Astrocyte of the spinal cord (primary cell): ENCODE measurements at regions not wholly inside any gene's neighbourhood (a gene's known extent, or its start where the extent isn't known, plus 50 kb on each side); places are given as distances from the start of the nearest gene placed in this dataset.
"Not testable (repeated sequence)": the region's sequence is repeated elsewhere in the genome, so short reads cannot be mapped to it uniquely, and the experiment has no call there.

Source experiments
- DNase-seq: peaks from one replicate; pipeline ENCODE4 v3.0.0; 2011; ENCODE audit warnings: low read depth, low spot score
- H3K4me3 ChIP-seq: 2 replicates; pipeline ENCODE4 v1.5.1; 2011; ENCODE audit warnings: low read depth, mild to moderate bottlenecking, low read length, moderate library complexity
- in situ Hi-C: cut with HindIII; loops from 2 replicates; pipeline ENCODE4 v1.10.0; 2017; ENCODE audit warnings: low sequenced_read_pairs
- TF ChIP-seq, protein P1 (sequence below): IDR thresholded peaks from 2 replicates; pipeline ENCODE4 v1.5.1; 2012; ENCODE audit warnings: low read depth, mild to moderate bottlenecking, low read length, inconsistent platforms

DNA sequence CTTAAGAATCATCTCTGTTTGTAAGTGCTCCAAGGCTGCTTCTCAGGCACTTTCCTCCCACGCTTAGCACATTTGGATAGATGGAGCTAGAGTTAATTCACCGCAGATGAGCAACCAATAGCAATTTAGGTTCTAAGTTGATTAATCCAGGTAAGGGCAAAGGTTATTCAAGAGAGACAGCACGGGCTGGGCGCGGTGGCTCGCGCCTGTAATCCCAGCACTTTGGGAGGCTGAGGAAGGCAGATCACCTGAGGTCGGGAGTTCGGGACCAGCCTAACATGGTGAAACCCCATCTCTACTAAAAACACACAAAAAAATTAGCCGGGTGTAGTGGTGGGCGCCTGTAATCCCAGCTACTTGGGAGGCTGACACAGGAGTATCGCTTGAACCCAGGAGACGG, 54.5 kb upstream of the UNC13C start:
- in situ Hi-C loops, DNase-seq, H3K4me3 ChIP-seq: not testable (repeated sequence)

DNA sequence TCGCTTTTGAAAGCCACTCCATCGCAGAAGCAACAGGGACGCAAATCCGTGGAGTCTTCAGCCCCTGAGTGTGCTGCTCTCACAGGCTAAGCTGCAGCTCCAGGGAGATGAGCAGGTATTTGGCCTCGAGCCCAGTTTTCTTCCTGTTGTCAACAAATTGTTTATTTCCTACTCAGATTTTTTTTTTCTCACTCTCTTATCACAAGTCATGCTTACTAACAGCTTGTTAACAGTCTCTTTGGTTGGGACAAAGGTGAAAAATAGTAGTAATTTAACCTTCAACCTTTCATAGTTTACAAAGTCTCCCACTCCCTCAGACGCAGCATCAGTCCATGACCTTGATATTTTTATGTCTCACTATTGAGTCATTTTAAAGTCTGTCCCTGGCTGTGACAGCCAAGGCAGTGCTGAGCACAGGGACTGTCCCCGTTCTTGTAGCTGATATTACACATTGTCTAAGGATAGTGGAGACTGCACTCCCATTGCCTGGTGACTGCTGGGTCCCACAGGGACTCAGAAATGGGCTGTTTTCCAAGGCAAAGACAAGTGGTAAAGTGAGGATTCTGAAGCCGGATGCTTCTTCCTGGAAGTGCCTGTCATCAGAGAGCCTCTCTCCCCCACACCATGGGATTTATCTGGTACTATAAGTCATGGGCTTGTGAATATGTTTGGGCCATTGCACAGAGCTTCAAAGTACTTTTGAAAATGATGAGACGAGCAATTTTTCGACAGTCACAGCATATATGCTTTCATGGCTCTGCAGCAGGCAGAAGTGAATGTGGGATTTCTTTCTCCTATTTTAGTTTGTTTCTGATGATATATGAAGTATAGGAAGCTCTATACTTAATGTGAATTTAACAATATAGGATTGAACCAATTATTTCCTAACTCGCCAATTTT, 59.8 kb upstream of the UNC13C start:
- no peak overlapping the region for H3K4me3 ChIP-seq
- TF ChIP-seq, protein P1, sequence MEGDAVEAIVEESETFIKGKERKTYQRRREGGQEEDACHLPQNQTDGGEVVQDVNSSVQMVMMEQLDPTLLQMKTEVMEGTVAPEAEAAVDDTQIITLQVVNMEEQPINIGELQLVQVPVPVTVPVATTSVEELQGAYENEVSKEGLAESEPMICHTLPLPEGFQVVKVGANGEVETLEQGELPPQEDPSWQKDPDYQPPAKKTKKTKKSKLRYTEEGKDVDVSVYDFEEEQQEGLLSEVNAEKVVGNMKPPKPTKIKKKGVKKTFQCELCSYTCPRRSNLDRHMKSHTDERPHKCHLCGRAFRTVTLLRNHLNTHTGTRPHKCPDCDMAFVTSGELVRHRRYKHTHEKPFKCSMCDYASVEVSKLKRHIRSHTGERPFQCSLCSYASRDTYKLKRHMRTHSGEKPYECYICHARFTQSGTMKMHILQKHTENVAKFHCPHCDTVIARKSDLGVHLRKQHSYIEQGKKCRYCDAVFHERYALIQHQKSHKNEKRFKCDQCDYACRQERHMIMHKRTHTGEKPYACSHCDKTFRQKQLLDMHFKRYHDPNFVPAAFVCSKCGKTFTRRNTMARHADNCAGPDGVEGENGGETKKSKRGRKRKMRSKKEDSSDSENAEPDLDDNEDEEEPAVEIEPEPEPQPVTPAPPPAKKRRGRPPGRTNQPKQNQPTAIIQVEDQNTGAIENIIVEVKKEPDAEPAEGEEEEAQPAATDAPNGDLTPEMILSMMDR: no peak
- DNase-seq: no peak
- in situ Hi-C loops: no loop called here

DNA sequence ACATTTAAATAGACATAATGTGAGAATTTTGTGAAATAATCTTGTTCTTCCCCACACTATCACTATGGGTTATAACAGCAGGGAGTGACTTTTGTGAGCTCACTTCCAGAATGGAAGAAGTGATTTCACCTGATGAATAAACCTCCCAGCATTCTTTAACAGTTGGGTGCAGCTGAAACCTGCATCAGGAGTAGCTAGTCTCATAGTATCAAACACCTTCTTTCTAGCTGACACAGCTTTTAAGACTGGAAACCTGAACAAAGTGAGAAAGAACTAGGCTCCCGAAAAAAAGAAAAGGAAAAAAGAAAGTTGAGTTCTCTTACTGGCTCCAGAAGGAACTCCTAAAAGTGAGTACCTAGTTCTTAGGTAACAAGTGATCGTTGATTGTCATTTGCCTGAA, 61.1 kb upstream of the UNC13C start:
- in situ Hi-C loops: no loop called here
- no peak overlapping the region for H3K4me3 ChIP-seq
- DNase-seq: no peak
- TF ChIP-seq, protein P1: no peak

DNA sequence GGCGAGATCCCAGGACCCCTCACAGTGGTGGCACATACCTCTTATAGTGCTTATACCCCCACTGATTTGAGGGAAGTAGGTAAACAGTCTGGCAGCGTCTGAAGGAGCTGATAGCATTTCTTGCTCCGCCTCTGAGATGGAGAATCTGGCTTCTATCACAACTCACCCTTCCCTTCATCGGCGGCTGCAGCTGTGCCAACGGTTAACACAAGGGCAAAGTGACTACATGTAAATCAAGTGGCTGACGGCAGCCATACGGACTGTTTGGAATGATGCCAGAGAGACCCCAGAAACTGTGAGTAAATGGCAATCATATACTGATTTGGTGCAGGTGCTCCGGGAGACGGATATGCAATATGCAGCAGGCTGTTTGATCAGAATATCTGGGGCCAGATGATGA, 66.8 kb upstream of the UNC13C start:
- no peak overlapping the region for H3K4me3 ChIP-seq
- DNase-seq: no peak
- in situ Hi-C loops: no loop called here
- TF ChIP-seq, protein P1: no peak

DNA sequence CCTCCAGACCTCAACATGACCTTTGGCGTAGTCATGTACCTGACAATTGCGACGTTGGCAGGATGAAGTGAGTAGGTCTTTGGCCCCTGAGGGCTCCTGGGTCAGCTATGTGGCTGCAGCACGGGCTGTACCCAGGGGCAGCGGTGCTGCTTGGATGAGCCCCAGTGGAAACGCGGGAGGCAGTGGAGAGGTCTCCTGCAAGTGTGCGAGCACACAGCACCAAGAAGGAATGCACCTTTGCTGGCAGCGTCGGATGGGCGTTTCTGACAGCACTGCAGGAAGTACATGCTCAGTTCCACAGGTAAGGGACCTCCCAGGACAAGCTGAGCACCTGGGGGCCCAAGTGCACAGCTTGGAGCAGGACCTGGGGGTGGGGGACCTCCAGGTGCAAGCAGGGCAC, 67.4 kb upstream of the UNC13C start:
- TF ChIP-seq, protein P1: no peak
- in situ Hi-C loops: no loop called here
- no peak overlapping the region for H3K4me3 ChIP-seq
- no peak for DNase-seq

DNA sequence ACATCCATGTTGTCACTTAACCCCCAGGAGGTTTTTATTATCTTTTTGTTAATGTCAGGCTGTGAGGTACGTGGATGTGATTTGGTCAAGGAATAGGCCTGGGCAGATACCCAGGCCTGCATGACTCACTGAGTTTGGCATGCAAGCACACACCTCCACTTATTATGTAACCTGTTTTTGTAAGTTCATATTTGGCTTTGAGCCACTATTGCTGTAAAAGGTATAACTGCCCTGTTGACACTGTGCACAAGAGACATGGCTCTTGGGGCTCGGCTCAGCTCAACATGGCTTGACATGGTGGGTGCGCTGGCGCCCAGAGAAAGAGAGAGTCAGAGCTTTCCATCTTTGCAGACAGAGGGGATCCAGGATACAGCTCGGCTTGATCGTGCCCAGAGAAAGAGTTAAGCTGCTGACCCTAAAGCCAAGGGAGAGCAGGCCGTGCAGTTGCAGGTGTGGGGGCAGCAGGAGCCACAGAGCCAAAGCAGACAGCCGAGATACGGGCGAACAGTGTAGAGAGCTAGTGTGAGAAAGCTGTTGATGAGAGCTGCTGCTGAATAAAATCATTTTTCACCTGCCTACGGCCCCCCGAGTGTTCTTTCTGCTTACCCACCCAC, 67.9 kb upstream of the UNC13C start:
- in situ Hi-C loops: no loop called here
- no peak for DNase-seq
- H3K4me3 ChIP-seq: no peak overlapping the region
- TF ChIP-seq, protein P1: no peak

DNA sequence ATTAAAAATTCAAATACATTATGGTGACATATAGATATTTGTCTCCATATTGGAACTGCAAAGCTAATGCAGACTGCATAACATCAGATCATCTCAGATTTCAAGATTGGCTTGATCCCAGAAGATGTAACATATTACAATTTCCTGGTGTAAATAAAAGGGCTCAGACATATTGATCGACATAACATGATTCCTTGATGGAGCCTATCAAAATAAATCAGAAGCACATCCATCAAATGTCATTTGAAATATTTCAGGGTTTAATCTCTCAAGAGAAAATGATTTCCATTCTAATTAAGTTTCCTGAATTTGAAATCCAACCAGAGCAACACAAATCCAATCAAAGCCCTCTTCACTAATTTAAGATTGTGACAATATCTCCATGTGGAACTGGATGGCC, 75.1 kb upstream of the UNC13C start:
- in situ Hi-C loops: no loop called here
- TF ChIP-seq, protein P1: no peak
- DNase-seq: no peak
- no peak overlapping the region for H3K4me3 ChIP-seq

DNA sequence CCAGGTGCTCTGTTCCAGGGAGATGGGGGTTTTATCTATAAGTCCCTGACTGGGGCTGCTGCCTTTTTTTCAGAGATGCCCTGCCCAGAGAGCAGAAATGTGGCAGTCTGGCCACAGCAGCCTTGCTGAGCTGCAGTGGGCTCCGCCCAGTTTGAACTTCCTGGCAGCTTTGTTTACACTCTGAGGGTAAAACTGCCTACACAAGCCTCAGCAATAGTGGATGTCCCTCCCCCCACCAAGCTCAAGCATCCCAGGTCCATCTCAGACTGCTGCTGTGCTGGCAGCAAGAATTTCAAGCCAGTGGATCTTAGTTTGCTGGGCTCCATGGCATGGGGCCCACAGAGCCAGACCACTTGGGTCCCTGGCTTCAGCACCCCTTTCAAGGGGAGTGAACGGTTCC, 84.8 kb upstream of the UNC13C start:
- in situ Hi-C loops, DNase-seq, H3K4me3 ChIP-seq: not testable (repeated sequence)

DNA sequence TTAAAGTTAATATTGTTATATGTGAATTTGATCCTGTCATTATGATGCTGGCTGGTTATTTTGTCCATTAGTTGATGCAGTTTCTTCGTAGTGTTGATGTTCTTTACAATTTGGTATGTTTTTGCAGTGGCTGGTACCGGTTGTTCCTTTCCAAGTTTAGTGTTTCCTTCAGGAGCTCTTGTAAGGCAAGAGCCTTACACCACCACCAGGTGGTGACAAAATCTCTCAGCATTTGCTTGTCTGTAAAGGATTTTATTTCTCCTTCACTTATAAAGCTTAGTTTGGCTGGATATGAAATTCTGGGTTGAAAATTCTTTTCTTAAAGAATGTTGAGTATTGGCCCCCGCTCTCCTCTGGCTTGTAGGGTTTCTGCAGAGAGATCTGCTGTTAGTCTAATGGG, 86.4 kb upstream of the UNC13C start:
- in situ Hi-C loops, DNase-seq, H3K4me3 ChIP-seq: not testable (repeated sequence)
